Muscle layer of duodenum (tissue), 2 donors: ENCODE measurements at regions not wholly inside any gene's neighbourhood (a gene's known extent, or its start where the extent isn't known, plus 50 kb on each side); places are given as distances from the start of the nearest gene placed in this dataset.

Experiments
- H3K27ac ChIP-seq: one replicate; pipeline ENCODE4 v1.7.0; 2013; ENCODE audit warnings: mild to moderate bottlenecking, low read length
- H3K27me3 ChIP-seq: one replicate; pipeline ENCODE4 v1.7.0; 2013; ENCODE audit warnings: low read depth, mild to moderate bottlenecking, control low read depth, low read length
- H3K36me3 ChIP-seq, 2 donors: one replicate each; pipeline ENCODE4 v1.7.0; 2013; ENCODE audit warnings: low read length in 2 of 2, control low read depth in 1 of 2, mild to moderate bottlenecking in 1 of 2; ENCODE audit not compliant: insufficient read depth in 2 of 2, control insufficient read depth in 1 of 2
- H3K4me1 ChIP-seq, 2 donors: one replicate each; pipeline ENCODE4 v1.7.0; 2013; ENCODE audit warnings: low read length in 2 of 2, mild to moderate bottlenecking in 2 of 2, control low read depth in 1 of 2, moderate library complexity in 1 of 2; ENCODE audit not compliant: insufficient read depth in 2 of 2, control insufficient read depth in 1 of 2
- H3K4me3 ChIP-seq, 2 donors: one replicate each; pipeline ENCODE4 v1.7.0; 2013; ENCODE audit warnings: low read length in 2 of 2, low read depth in 1 of 2, mild to moderate bottlenecking in 1 of 2
- H3K9me3 ChIP-seq, 2 donors: one replicate each; pipeline ENCODE4 v1.7.0; 2013; ENCODE audit warnings: low read length in 2 of 2, control low read depth in 1 of 2, mild to moderate bottlenecking in 1 of 2; ENCODE audit not compliant: control insufficient read depth in 1 of 2
- donor health status: healthy.

GRCh38 chr10:121690152-121690848, 92.1 kb upstream of the FGFR2 start:
- H3K9me3 ChIP-seq: no peaks in the 10 kb centered on the region

DNA sequence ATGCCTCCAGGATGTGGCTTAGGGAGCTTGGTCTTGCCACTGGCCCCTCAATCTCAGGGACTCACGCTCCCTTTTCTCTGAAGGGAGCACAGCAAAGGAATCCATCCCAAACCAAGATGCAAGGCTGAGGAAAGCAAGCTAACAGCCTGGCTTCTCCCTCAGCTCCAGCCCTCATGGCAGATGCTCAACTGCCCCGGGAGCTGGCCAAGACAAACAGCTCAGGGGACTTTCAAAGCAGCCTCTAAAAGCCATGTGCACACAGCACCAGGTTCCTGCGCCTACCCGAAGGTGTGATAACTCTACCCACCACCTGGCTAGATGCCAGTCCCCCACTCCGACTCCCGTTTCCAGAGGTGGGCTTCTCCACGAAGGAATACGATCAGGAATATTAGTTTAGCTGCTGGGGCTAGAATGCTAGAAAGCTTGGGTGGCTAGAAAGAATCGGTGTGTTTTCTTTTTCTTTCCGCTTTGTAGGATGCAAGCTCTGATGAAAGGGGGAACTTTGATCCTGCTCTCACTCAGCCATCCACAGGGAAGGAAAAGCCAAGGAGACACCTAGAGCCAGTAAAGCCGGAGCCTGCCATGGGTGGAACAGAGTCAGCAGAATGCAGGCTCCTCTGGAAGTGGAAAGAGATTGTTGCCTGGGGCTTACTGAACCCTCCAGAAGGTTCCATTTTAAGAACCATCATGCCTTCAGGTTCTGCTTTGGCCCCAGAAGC, 89.0 kb upstream of the FGFR2 start:
- Histone ChIP-seq H3K36me3 (no peaks in the 10 kb centered on the region), H3K9me3 (no peaks in the 10 kb centered on the region), H3K27me3 (no peaks in the 10 kb centered on the region), H3K4me1 (no peaks in the 10 kb centered on the region), H3K4me3 (no peak overlapping the region), H3K27ac (no peak overlapping the region)

More at GRCh38 chr10:121690152-121690848, 92.1 kb upstream of the FGFR2 start:
- Histone ChIP-seq H3K4me1 (no peaks in the 10 kb centered on the region), H3K4me3 (no peak overlapping the region), H3K36me3 (no peaks in the 10 kb centered on the region), H3K27ac (no peak overlapping the region), H3K27me3 (no peaks in the 10 kb centered on the region)

- H3K36me3 ChIP-seq: no peaks in the 10 kb centered on the region
- peaks cover 0 to 18% of the 10 kb centered on the region in 2 donors for H3K4me1 ChIP-seq
- H3K9me3 ChIP-seq: no peaks in the 10 kb centered on the region
- H3K4me3 ChIP-seq: no peak overlapping the region
- no peak overlapping the region for H3K27ac ChIP-seq
- no peaks in the 10 kb centered on the region for H3K27me3 ChIP-seq
These were observed 86.0 kb upstream of the FGFR2 start for GRCh38 chr10:121684276-121684675.

DNA sequence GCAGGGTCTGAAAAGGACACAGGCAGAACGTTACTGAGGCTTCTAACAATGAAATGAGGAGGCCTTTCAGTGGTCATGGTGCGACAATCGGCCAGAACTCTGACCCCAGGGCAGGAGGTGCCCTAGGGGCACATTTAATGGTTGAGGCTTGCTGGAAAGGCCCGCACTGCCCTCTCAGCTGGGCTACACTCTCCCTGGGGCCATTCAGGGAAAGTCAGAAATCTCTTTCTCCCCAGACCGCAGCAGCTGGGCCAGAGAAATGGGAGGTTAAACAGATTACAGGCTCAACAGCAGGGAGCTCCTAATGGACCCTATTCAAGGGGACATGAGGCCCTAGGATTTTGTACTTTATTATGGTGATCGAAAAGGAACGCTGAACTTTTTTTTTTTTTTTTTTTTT, 85.6 kb upstream of the FGFR2 start:
- Histone ChIP-seq H3K27ac (no peak overlapping the region), H3K27me3 (no peaks in the 10 kb centered on the region), H3K9me3 (peaks cover 0 to 1% of the 10 kb centered on the region in 2 donors), H3K36me3 (no peaks in the 10 kb centered on the region), H3K4me1 (peaks cover 0 to 18% of the 10 kb centered on the region in 2 donors), H3K4me3 (no peak overlapping the region)

GRCh38 chr10:121683366-121683765, 85.1 kb upstream of the FGFR2 start:
- H3K27me3 ChIP-seq: no peaks in the 10 kb centered on the region
- peaks cover 0 to 6% of the 10 kb centered on the region in 2 donors for H3K9me3 ChIP-seq
- H3K36me3 ChIP-seq: no peaks in the 10 kb centered on the region
- H3K4me1 ChIP-seq: peaks cover 0 to 18% of the 10 kb centered on the region in 2 donors
- no peak overlapping the region for H3K4me3 ChIP-seq
- no peak overlapping the region for H3K27ac ChIP-seq

GRCh38 chr10:121681997-121682687, 83.9 kb upstream of the FGFR2 start:
- H3K27ac ChIP-seq: no peak overlapping the region

GRCh38 chr10:121680879-121681655, 82.8 kb upstream of the FGFR2 start:
- H3K4me3 ChIP-seq: no peak overlapping the region
- H3K27ac ChIP-seq: no peak overlapping the region
- peaks cover 0 to 9% of the 10 kb centered on the region in 2 donors for H3K9me3 ChIP-seq
- H3K27me3 ChIP-seq: no peaks in the 10 kb centered on the region
- peaks cover 0 to 22% of the 10 kb centered on the region in 2 donors for H3K4me1 ChIP-seq
- no peaks in the 10 kb centered on the region for H3K36me3 ChIP-seq

More at GRCh38 chr10:121681997-121682687, 83.9 kb upstream of the FGFR2 start:
- Histone ChIP-seq H3K4me1 (peaks cover 0 to 18% of the 10 kb centered on the region in 2 donors), H3K4me3 (no peak overlapping the region), H3K9me3 (peaks cover 0 to 9% of the 10 kb centered on the region in 2 donors), H3K27me3 (no peaks in the 10 kb centered on the region), H3K36me3 (no peaks in the 10 kb centered on the region)

- no peak overlapping the region for H3K27ac ChIP-seq
These were observed 81.7 kb upstream of the FGFR2 start for GRCh38 chr10:121679916-121680315.

DNA sequence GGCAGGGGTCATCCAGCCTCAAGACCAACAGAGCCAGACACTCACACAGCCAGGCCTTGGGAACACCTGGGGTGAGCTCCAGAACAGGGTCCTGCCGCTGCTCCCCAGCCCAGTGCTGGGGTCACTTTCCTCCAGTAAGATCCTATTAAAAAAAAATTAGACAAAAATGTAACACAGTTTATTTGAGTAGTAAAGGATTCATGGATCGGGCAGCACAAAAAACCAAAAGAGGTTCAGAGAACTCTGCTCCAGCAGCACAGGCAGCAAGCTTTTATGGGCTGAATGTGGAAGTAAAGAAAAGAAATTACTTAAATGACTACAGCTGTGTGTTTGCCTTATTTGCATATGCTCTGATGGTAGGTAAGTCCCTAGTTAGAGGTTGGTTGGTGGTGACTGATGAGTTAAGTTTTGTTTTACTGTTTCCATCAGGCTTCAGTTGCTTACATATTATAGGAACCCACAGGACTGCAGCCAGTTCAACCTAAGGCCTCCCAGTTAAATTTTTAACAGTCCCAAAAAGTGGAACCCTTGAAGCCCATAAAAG, 80.5 kb upstream of the FGFR2 start:
- Histone ChIP-seq H3K4me1 (peaks cover 0 to 24% of the 10 kb centered on the region in 2 donors), H3K27me3 (no peaks in the 10 kb centered on the region), H3K9me3 (peaks cover 0 to 9% of the 10 kb centered on the region in 2 donors), H3K27ac (no peak overlapping the region), H3K36me3 (no peaks in the 10 kb centered on the region), H3K4me3 (no peak overlapping the region)

More at GRCh38 chr10:121679916-121680315, 81.7 kb upstream of the FGFR2 start:
- Histone ChIP-seq H3K36me3 (no peaks in the 10 kb centered on the region), H3K27me3 (no peaks in the 10 kb centered on the region), H3K4me1 (peaks cover 0 to 24% of the 10 kb centered on the region in 2 donors), H3K4me3 (no peak overlapping the region), H3K9me3 (peaks cover 0 to 9% of the 10 kb centered on the region in 2 donors)

- H3K27ac ChIP-seq: no peak overlapping the region
- peaks cover 0 to 24% of the 10 kb centered on the region in 2 donors for H3K4me1 ChIP-seq
- no peaks in the 10 kb centered on the region for H3K27me3 ChIP-seq
- H3K4me3 ChIP-seq: no peak overlapping the region
- H3K36me3 ChIP-seq: no peaks in the 10 kb centered on the region
- peaks cover 0 to 9% of the 10 kb centered on the region in 2 donors for H3K9me3 ChIP-seq
These were observed 79.6 kb upstream of the FGFR2 start for GRCh38 chr10:121677880-121678279.
